Mesenchymal stem cell (in vitro differentiated cells and primary cell): ENCODE measurements at regions not wholly inside any gene's neighbourhood (a gene's known extent, or its start where the extent isn't known, plus 50 kb on each side); places are given as distances from the start of the nearest gene placed in this dataset.

ENCODE experiments used
- DNase-seq: peaks from one replicate; pipeline ENCODE4 v3.0.0-alpha.2; 2013
- H2AFZ ChIP-seq: one replicate; pipeline ENCODE4 v1.6.1; 2013; ENCODE audit warnings: low read depth, mild to moderate bottlenecking, control low read depth, inconsistent platforms, low read length, moderate library complexity
- H2AK5ac ChIP-seq: 2 replicates; pipeline ENCODE4 v1.6.1; 2013; ENCODE audit warnings: low read length, moderate library complexity, mild to moderate bottlenecking, inconsistent platforms; ENCODE audit not compliant: severe bottlenecking
- H2BK120ac ChIP-seq: one replicate; pipeline ENCODE4 v1.6.1; 2013; ENCODE audit warnings: low read depth, mild to moderate bottlenecking, inconsistent platforms, low read length, moderate library complexity
- H2BK12ac ChIP-seq, 2 experiments: one replicate each; pipeline ENCODE4 v1.6.1; 2013; ENCODE audit warnings: inconsistent platforms in 2 of 2, low read length in 2 of 2, mild to moderate bottlenecking in 2 of 2, moderate library complexity in 2 of 2, control low read depth in 1 of 2
- H2BK15ac ChIP-seq: one replicate; pipeline ENCODE4 v1.6.1; 2013; ENCODE audit warnings: mild to moderate bottlenecking, low read depth, inconsistent platforms; ENCODE audit not compliant: poor library complexity, severe bottlenecking
- H2BK5ac ChIP-seq: 2 replicates; pipeline ENCODE4 v1.6.1; 2013; ENCODE audit warnings: low read depth, mild to moderate bottlenecking, low read length, control low read depth, inconsistent platforms; ENCODE audit not compliant: poor library complexity, severe bottlenecking
- H3K14ac ChIP-seq, 2 experiments: one replicate each; pipeline ENCODE4 v1.6.1; 2013; ENCODE audit warnings: inconsistent platforms in 2 of 2, low read length in 2 of 2, control low read depth in 1 of 2, mild to moderate bottlenecking in 1 of 2, moderate library complexity in 1 of 2
- H3K18ac ChIP-seq, 2 experiments: one replicate each; pipeline ENCODE4 v1.6.1; 2013; ENCODE audit warnings: inconsistent platforms in 2 of 2, low read length in 2 of 2, control low read depth in 1 of 2, low read depth in 1 of 2, mild to moderate bottlenecking in 1 of 2
- H3K23ac ChIP-seq, 2 experiments: one replicate each; pipeline ENCODE4 v1.6.1; 2013; ENCODE audit warnings: inconsistent platforms in 2 of 2, low read length in 2 of 2, mild to moderate bottlenecking in 2 of 2, moderate library complexity in 2 of 2, control low read depth in 1 of 2
- H3K27ac ChIP-seq: 2 replicates; pipeline ENCODE4 v1.5.1; 2013; ENCODE audit warnings: mild to moderate bottlenecking, moderate library complexity, low read length, control low read depth, inconsistent platforms; ENCODE audit not compliant: poor library complexity, severe bottlenecking
- H3K27me3 ChIP-seq, 2 experiments: 2 replicates each; pipeline versions ENCODE4 v1.6.1 to v1.7.0; 2013; ENCODE audit warnings: low read length in 2 of 2, mild to moderate bottlenecking in 2 of 2, moderate library complexity in 2 of 2, control low read depth in 1 of 2, inconsistent platforms in 1 of 2; ENCODE audit not compliant: control insufficient read depth in 1 of 2, insufficient read depth in 1 of 2
- H3K36me3 ChIP-seq, 2 experiments: 2 replicates each; pipeline versions ENCODE4 v1.6.1 to v1.7.0; 2013; ENCODE audit warnings: low read length in 2 of 2, control low read depth in 1 of 2, inconsistent platforms in 1 of 2, low read depth in 1 of 2, mild to moderate bottlenecking in 1 of 2; ENCODE audit not compliant: insufficient read depth in 2 of 2, control insufficient read depth in 1 of 2
- H3K4ac ChIP-seq, 2 experiments: one replicate each; pipeline ENCODE4 v1.6.1; 2013; ENCODE audit warnings: inconsistent platforms in 2 of 2, low read length in 2 of 2, mild to moderate bottlenecking in 2 of 2, moderate library complexity in 2 of 2, control low read depth in 1 of 2, low read depth in 1 of 2
- H3K4me1 ChIP-seq: 2 replicates; pipeline ENCODE4 v1.6.1; 2013; ENCODE audit warnings: low read depth, low read length, control low read depth; ENCODE audit not compliant: control insufficient read depth, insufficient read depth
- H3K4me2 ChIP-seq: 2 replicates; pipeline ENCODE4 v1.6.1; 2013; ENCODE audit warnings: low read length, mild to moderate bottlenecking, inconsistent platforms; ENCODE audit not compliant: poor library complexity, severe bottlenecking
- H3K4me3 ChIP-seq, 2 experiments: 2 replicates each; pipeline versions ENCODE4 v1.5.1 to v1.7.0; 2013; ENCODE audit warnings: low read length in 2 of 2, mild to moderate bottlenecking in 2 of 2, control low read depth in 1 of 2, low read depth in 1 of 2; ENCODE audit not compliant: insufficient read depth in 1 of 2
- H3K79me1 ChIP-seq: replicated peaks from 2 replicates; pipeline ENCODE4 v1.6.1; 2013; ENCODE audit warnings: mild to moderate bottlenecking, control low read depth, low read length, inconsistent platforms; ENCODE audit not compliant: poor library complexity, severe bottlenecking
- H3K9ac ChIP-seq: 2 replicates; pipeline ENCODE4 v1.7.0; 2013; ENCODE audit warnings: mild to moderate bottlenecking, low read length, moderate library complexity
- H3K9me3 ChIP-seq: 2 replicates; pipeline ENCODE4 v1.7.0; 2013; ENCODE audit warnings: mild to moderate bottlenecking, low read length; ENCODE audit not compliant: control insufficient read depth
- H4K8ac ChIP-seq: one replicate; pipeline ENCODE4 v1.6.1; 2013; ENCODE audit warnings: inconsistent platforms, mild to moderate bottlenecking, low read length, moderate library complexity
- H4K91ac ChIP-seq: one replicate; pipeline ENCODE4 v1.6.1; 2013; ENCODE audit warnings: mild to moderate bottlenecking, low read length, inconsistent platforms
- WGBS: methylation state at CpG from one replicate; pipeline ENCODE4 v1.1.7; 2013; ENCODE audit warnings: mixed read lengths; 5-methylcytosine and 5-hydroxymethylcytosine counted together

- WGBS = 67% methylated on average over 3 of the region's 3 CpGs
- H2BK15ac ChIP-seq = no peak overlapping the region
- H3K4ac ChIP-seq = no peak overlapping the region
- no peaks in the 10 kb centered on the region for H3K27me3 ChIP-seq
- no peak overlapping the region for H3K9ac ChIP-seq
- H3K36me3 ChIP-seq = no peaks in the 10 kb centered on the region
- peaks cover 15% of the 10 kb centered on the region for H3K9me3 ChIP-seq
- no peak overlapping the region for H3K4me3 ChIP-seq
- no peak overlapping the region for H2AFZ ChIP-seq
- no peak overlapping the region for H2BK120ac ChIP-seq
- H3K79me1 ChIP-seq = no peaks in the 10 kb centered on the region
- H2AK5ac ChIP-seq = no peak overlapping the region
- no peak overlapping the region for H4K8ac ChIP-seq
- no peak overlapping the region for H2BK12ac ChIP-seq
- no peak overlapping the region for H3K18ac ChIP-seq
- no peak overlapping the region for H4K91ac ChIP-seq
- no peak overlapping the region for H3K27ac ChIP-seq
- no peak overlapping the region for H3K14ac ChIP-seq
- H3K4me1 ChIP-seq = no peaks in the 10 kb centered on the region
- no peak overlapping the region for H2BK5ac ChIP-seq
- no peak overlapping the region for H3K23ac ChIP-seq
- no peak overlapping the region for H3K4me2 ChIP-seq
- no peak for DNase-seq
Measured at GRCh38 chr3:6568999-6569493, 291.9 kb upstream of the GRM7 start.

GRCh38 chr3:6571448-6571847 lies 289.5 kb upstream of the GRM7 start:
- H3K27ac ChIP-seq = no peak overlapping the region
- no peak overlapping the region for H3K14ac ChIP-seq
- H3K18ac ChIP-seq = no peak overlapping the region
- H2BK5ac ChIP-seq = no peak overlapping the region
- no peak overlapping the region for H3K9ac ChIP-seq
- 67% methylated on average over 2 of the region's 3 CpGs for WGBS
- H3K4me3 ChIP-seq = no peak overlapping the region
- H3K27me3 ChIP-seq = no peaks in the 10 kb centered on the region
- no peak overlapping the region for H2BK120ac ChIP-seq
- H3K4me2 ChIP-seq = no peak overlapping the region
- DNase-seq = no peak
- peaks cover 18% of the 10 kb centered on the region for H3K9me3 ChIP-seq
- no peak overlapping the region for H2AFZ ChIP-seq
- H3K23ac ChIP-seq = no peak overlapping the region
- no peak overlapping the region for H3K4ac ChIP-seq
- H3K4me1 ChIP-seq = no peaks in the 10 kb centered on the region
- H2BK12ac ChIP-seq = no peak overlapping the region
- no peak overlapping the region for H4K91ac ChIP-seq
- no peak overlapping the region for H2BK15ac ChIP-seq
- H4K8ac ChIP-seq = no peak overlapping the region
- H2AK5ac ChIP-seq = no peak overlapping the region
- no peaks in the 10 kb centered on the region for H3K36me3 ChIP-seq
- H3K79me1 ChIP-seq = no peaks in the 10 kb centered on the region

- Histone ChIP-seq H3K79me1 (no peaks in the 10 kb centered on the region), H2BK15ac (no peak overlapping the region), H2BK12ac (no peak overlapping the region), H2AK5ac (no peak overlapping the region), H3K4me3 (no peak overlapping the region), H4K8ac (no peak overlapping the region), H3K14ac (no peak overlapping the region), H3K9ac (no peak overlapping the region), H3K4me2 (no peak overlapping the region), H3K23ac (no peak overlapping the region), H2BK120ac (no peak overlapping the region), H3K27me3 (no peaks in the 10 kb centered on the region), H3K27ac (no peak overlapping the region), H3K36me3 (no peaks in the 10 kb centered on the region), H2AFZ (no peak overlapping the region), H3K9me3 (peaks cover 26% of the 10 kb centered on the region), H2BK5ac (no peak overlapping the region), H3K18ac (no peak overlapping the region), H4K91ac (no peak overlapping the region), H3K4me1 (no peaks in the 10 kb centered on the region), H3K4ac (no peak overlapping the region)
- no peak for DNase-seq
Measured at GRCh38 chr3:6577584-6577983, 283.3 kb upstream of the GRM7 start.

- Histone ChIP-seq H3K18ac (no peak overlapping the region), H3K27ac (no peak overlapping the region), H3K4me3 (no peak overlapping the region), H3K9me3 (peaks cover 26% of the 10 kb centered on the region), H4K91ac (no peak overlapping the region), H3K4me1 (no peaks in the 10 kb centered on the region), H2BK5ac (no peak overlapping the region), H2AFZ (no peak overlapping the region), H3K36me3 (no peaks in the 10 kb centered on the region), H3K23ac (no peak overlapping the region), H3K14ac (no peak overlapping the region), H2BK120ac (no peak overlapping the region), H3K9ac (no peak overlapping the region), H3K79me1 (no peaks in the 10 kb centered on the region), H3K4ac (no peak overlapping the region), H2AK5ac (no peak overlapping the region), H4K8ac (no peak overlapping the region), H2BK12ac (no peak overlapping the region), H3K27me3 (no peaks in the 10 kb centered on the region), H3K4me2 (no peak overlapping the region), H2BK15ac (no peak overlapping the region)
- no CpG with 5 or more reads among the region's 1 CpG for WGBS
- DNase-seq = no peak
Measured at GRCh38 chr3:6578526-6578925, 282.4 kb upstream of the GRM7 start.
